ENCODE measurements at regions not wholly inside any gene's neighbourhood (a gene's known extent, or its start where the extent isn't known, plus 50 kb on each side); places are given as distances from the start of the nearest gene placed in this dataset.

DNA sequence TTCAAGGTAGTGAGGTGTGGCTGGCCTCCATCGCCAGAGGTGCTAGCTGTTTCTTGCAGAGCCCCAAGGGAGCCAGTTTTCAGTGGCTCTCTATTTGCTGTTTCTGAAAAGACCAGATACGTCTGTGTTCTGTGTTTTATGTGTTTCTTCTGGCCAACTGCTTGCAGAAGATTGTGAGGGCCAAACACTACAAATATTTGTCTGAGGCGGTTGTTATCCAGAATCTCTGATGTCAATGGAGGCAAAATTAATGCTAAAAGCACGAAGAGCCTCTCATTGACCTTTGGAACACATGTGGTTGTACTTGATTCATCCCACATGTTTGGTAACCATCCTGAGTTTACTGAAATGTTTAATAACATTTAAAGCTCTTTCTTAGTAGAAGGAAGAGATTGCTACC lies 113.9 kb downstream of the CT47B1 start:
- DNase-seq: no peak
- Histone ChIP-seq H3K27me3 (no peaks in the 10 kb centered on the region), H3K4me3 (no peak overlapping the region), H3K36me3 (no peaks in the 10 kb centered on the region), H3K9me3 (no peaks in the 10 kb centered on the region)

- no peak for DNase-seq
Measured at GRCh38 chrX:120759685-120760084, 116.0 kb downstream of the CT47B1 start.

GRCh38 chrX:120755066-120755846 lies 120.4 kb downstream of the CT47B1 start:
- Histone ChIP-seq H3K4me3 (no peak overlapping the region), H3K9me3 (no peaks in the 10 kb centered on the region), H3K27me3 (no peaks in the 10 kb centered on the region), H3K36me3 (no peaks in the 10 kb centered on the region)
- no peak for DNase-seq

More at GRCh38 chrX:120759685-120760084, 116.0 kb downstream of the CT47B1 start:
- Histone ChIP-seq H3K27me3 (no peaks in the 10 kb centered on the region), H3K36me3 (no peaks in the 10 kb centered on the region), H3K9me3 (no peaks in the 10 kb centered on the region), H3K4me3 (no peak overlapping the region)

GRCh38 chrX:120753413-120754251 lies 122.0 kb downstream of the CT47B1 start:
- H3K4me3 ChIP-seq: no peak overlapping the region
- DNase-seq: no peak
- H3K27me3 ChIP-seq: no peaks in the 10 kb centered on the region
- no peaks in the 10 kb centered on the region for H3K36me3 ChIP-seq
- H3K9me3 ChIP-seq: no peaks in the 10 kb centered on the region

DNA sequence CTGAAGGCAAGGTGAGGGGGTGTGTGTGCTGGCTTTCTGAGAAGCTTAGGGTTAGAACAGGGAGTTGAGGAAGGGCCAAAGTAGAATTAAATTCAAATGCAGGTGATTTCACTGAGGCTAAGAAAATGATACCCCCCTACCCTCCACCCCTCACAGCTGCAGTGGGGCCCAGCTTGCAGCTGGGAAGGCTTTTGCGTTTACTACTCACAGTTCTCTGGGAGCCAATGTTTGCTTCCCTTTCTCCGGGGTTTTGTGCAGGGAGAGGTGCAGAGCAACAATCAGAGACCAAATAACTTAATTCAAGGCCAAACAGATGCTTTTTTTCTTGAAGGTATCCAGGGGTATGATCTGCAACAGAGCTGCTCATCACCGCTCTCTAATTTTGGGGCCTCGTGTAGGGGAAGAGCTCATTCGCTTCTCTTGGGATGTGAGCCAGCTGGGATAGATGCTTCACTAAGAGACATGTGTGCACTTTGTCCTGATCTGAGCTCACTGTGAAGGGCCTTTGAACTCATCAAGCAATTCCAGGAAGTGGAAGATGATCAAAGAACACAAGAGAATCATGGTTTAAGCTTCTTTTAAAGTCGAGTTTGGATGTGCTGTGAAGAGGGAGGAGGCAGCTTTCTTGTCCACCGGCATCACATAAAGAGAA lies 122.7 kb upstream of the C1GALT1C1 start:
- Histone ChIP-seq H3K27me3 (no peaks in the 10 kb centered on the region), H3K9me3 (no peaks in the 10 kb centered on the region), H3K4me3 (no peak overlapping the region), H3K36me3 (no peaks in the 10 kb centered on the region)
- no peak for DNase-seq

GRCh38 chrX:120751683-120752082 lies 121.8 kb upstream of the C1GALT1C1 start:
- DNase-seq: no peak

DNA sequence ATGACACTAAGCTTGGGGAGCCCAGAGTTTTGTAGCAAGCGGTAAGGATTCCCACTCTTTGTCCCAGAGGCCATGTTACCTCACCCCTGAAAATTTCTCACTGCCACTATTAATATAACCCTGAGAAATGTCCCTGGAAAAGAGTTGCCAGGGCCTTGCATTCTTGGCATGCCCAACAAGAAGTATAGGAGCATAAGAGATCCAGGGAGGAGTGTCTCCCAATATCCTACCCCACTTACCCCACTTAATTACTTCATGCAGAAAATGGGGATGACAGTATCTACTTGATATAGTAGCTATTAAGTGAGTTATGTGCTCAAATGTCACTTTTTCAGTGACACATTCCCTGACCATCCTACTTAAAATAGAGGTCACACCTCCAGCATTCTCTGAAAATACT lies 120.5 kb upstream of the C1GALT1C1 start:
- H3K27me3 ChIP-seq: no peaks in the 10 kb centered on the region
- no peaks in the 10 kb centered on the region for H3K9me3 ChIP-seq
- DNase-seq: no peak
- no peak overlapping the region for H3K4me3 ChIP-seq
- no peaks in the 10 kb centered on the region for H3K36me3 ChIP-seq

More at GRCh38 chrX:120751683-120752082, 121.8 kb upstream of the C1GALT1C1 start:
- Histone ChIP-seq H3K9me3 (no peaks in the 10 kb centered on the region), H3K36me3 (no peaks in the 10 kb centered on the region), H3K27me3 (no peaks in the 10 kb centered on the region), H3K4me3 (no peak overlapping the region)

DNA sequence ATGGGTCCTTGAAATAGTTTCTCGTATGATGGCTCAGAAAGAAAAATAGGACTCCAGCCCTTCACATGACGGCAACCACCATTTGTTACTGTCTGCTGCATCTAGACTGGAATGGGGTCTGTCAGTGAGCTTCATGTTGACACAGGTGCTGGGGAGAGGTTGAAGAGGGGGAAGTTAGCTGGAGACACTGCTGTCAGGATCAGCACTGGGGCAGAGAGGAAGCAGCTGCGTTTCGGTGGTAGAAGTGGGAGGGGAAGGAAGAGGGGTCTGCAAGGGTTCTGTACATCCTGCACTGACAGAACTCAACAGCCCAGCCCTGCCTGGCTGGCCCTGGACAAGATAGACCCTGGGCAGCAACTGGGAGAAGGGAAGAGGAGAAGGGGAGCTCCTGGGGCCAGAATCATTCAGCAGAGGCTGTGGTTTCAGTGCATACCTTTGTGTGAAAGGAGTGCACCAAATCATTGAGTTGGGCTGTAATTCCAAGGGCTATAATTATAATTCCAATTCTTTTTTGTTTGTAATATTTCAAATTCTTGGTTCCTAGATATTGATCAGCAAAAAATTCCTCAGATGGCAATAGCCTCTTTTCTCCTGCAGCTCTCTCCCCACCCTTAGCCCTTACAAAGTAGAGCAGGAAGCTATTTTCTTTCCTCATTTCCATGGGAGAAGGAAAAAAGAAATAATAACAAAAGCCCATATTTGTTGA lies 119.4 kb upstream of the C1GALT1C1 start:
- DNase-seq: no peak
- H3K4me3 ChIP-seq: no peak overlapping the region
- H3K9me3 ChIP-seq: no peaks in the 10 kb centered on the region
- no peaks in the 10 kb centered on the region for H3K36me3 ChIP-seq
- no peaks in the 10 kb centered on the region for H3K27me3 ChIP-seq

DNA sequence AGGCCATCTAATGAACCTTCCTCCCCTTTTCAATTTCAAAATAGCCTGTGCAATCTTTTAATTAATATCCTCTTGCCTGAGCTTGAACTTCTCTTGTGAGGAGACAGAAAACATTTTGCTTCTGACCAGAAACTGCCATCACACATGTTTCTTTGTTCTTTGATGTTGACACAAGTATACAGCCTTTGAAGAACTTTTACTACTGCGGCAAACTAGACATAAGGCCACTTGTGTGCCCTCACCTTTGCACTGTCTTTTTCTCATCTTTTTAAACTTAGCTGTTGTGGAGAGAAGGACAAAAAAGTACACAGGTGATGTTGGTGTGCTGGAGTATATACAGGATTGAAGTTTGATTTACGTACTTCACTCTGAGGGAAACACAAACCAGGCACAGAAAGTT lies 116.3 kb upstream of the C1GALT1C1 start:
- Histone ChIP-seq H3K9me3 (no peaks in the 10 kb centered on the region), H3K4me3 (no peak overlapping the region), H3K27me3 (no peaks in the 10 kb centered on the region), H3K36me3 (no peaks in the 10 kb centered on the region)
- no peak for DNase-seq

DNA sequence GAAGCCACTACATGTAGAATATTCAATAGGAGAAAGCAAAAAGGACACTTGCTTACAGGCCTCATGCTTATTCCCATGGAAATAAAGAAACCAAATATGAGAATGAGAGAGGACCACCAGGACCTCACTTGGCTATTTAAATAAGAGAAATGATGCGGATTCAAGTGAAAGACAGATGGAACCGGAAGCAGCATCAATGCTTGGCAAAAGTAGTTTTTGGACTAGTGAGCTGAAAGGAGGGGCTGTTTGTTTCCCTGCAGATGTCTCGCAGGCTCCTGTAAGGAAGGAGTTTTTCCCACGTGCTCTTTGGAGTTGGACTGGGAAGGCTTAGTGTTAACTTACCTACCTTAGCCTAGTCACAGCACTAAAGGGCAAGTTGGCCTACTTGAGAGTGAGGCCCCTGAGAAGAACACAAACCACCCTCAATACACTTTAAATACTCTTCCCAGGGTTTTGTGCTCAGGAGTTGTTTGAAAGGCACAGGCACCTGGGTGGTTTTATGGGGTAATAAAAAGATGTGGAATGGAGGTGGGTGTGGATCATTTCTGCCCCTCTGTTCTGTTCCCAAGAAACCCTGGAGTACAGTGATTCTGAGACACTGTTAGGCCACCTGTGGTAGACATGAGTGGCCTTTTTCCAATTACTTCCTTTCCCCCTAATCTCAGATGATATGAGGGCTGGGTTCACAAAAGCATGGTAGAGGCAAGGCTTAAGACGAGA lies 113.3 kb upstream of the C1GALT1C1 start:
- DNase-seq: no peak
- Histone ChIP-seq H3K27me3 (no peaks in the 10 kb centered on the region), H3K36me3 (no peaks in the 10 kb centered on the region), H3K9me3 (no peaks in the 10 kb centered on the region), H3K4me3 (no peak overlapping the region)

DNA sequence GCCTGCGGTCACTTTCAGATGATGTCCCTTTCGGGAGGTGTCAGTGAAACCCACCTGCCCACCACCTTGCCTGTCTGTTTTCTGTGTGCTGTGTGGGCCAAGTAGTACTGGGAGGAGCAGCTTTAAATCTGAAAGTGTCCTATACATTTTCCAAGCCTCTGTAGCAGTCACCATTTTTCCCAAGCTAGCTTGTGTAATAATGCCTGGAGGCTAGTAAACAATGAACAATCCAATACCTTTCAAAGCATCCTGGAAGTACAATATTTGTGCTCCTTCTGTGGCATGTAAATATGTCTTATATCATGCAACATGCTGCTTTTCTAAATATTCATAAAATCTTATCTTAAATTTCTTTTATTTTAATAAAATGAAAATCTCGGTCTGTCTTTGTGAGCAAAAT lies 111.6 kb upstream of the C1GALT1C1 start:
- DNase-seq: no peak
- H3K27me3 ChIP-seq: no peaks in the 10 kb centered on the region
- H3K4me3 ChIP-seq: no peak overlapping the region
- no peaks in the 10 kb centered on the region for H3K9me3 ChIP-seq
- no peaks in the 10 kb centered on the region for H3K36me3 ChIP-seq

DNA sequence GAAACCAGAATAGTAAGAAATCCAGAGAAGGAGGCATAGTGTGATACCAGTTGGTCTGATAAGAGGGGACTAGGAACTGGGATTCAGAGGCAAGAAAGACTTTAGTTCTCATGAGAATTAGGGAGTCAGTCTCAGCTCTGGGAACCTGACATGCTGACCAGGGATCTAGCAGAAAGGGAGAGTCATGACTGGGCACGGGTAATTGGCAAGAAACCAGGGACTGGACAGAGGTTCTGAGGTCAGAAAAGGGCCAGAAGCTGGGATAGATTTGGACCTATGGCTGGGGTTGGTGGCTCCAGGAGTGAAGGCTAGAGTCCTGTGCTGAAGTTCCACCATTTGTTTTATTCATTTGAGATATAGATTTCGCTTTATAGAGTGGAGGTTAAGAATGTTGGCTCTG lies 110.2 kb upstream of the C1GALT1C1 start:
- DNase-seq: peak; percentile 33
- Histone ChIP-seq H3K9me3 (no peaks in the 10 kb centered on the region), H3K36me3 (no peaks in the 10 kb centered on the region), H3K27me3 (no peaks in the 10 kb centered on the region), H3K4me3 (no peak overlapping the region)

DNA sequence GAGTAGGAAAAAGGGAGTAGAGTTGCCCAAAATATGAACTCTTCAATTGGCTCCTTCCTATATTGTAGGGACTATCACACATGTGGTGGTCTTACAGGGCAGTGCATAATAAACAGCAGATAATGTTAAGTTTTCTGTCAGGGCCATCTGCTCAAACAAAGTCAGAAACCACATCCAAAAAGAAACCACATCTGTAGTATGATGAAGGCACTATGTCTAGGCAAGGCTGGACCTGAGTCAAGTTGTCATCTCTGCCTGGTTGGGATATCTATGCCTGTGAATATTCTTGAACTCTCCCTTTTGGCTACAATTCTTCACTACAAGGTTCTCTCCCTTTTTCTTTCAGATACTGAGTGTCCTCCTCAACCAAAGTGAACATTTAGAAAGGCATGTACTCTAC lies 109.4 kb upstream of the C1GALT1C1 start:
- no peaks in the 10 kb centered on the region for H3K27me3 ChIP-seq
- no peak overlapping the region for H3K4me3 ChIP-seq
- H3K36me3 ChIP-seq: no peaks in the 10 kb centered on the region
- no peaks in the 10 kb centered on the region for H3K9me3 ChIP-seq
- DNase-seq: no peak

GRCh38 chrX:120736989-120737388 lies 107.1 kb upstream of the C1GALT1C1 start:
- H3K36me3 ChIP-seq: no peaks in the 10 kb centered on the region
- H3K27me3 ChIP-seq: no peaks in the 10 kb centered on the region
- H3K4me3 ChIP-seq: no peak overlapping the region
- no peak for DNase-seq
- no peaks in the 10 kb centered on the region for H3K9me3 ChIP-seq

- no peaks in the 10 kb centered on the region for H3K27me3 ChIP-seq
- no peaks in the 10 kb centered on the region for H3K9me3 ChIP-seq
- no peak for DNase-seq
- no peaks in the 10 kb centered on the region for H3K36me3 ChIP-seq
- H3K4me3 ChIP-seq: no peak overlapping the region
Measured at GRCh38 chrX:120735966-120736365, 106.1 kb upstream of the C1GALT1C1 start.

- no peak overlapping the region for H3K4me3 ChIP-seq
- no peaks in the 10 kb centered on the region for H3K27me3 ChIP-seq
- H3K36me3 ChIP-seq: no peaks in the 10 kb centered on the region
- DNase-seq: no peak
- H3K9me3 ChIP-seq: no peaks in the 10 kb centered on the region
Measured at GRCh38 chrX:120732879-120733278, 103.0 kb upstream of the C1GALT1C1 start.
